MM.1S (cell line): ENCODE measurements at regions not wholly inside any gene's neighbourhood (a gene's known extent, or its start where the extent isn't known, plus 50 kb on each side); places are given as distances from the start of the nearest gene placed in this dataset.

Source experiments
- CTCF ChIP-seq: fragments of 300-600 bp; sonication (generic); IDR thresholded peaks from 2 replicates; pipeline ENCODE4 v1.5.1; 2016; ENCODE audit warnings: antibody characterized with exemption, low read length, mixed read lengths
- EZH2 ChIP-seq: fragments of 300-600 bp; sonication (generic); optimal IDR thresholded peaks from 2 replicates; pipeline ENCODE3; 2017; ENCODE audit warnings: low read depth, mild to moderate bottlenecking, antibody characterized with exemption, low read length, mixed read lengths
- EZH2phosphoT487 ChIP-seq: fragments of 300-600 bp; sonication (generic); IDR thresholded peaks from 2 replicates; pipeline ENCODE4 v1.6.1; 2018; ENCODE audit warnings: antibody characterized with exemption, low read length

- no peak for TF ChIP-seq CTCF
- no peak for TF ChIP-seq EZH2
- TF ChIP-seq EZH2phosphoT487: no peak
Measured at GRCh38 chr10:30189238-30189580, 129.8 kb upstream of the JCAD start.
